ENCODE measurements at regions not wholly inside any gene's neighbourhood (a gene's known extent, or its start where the extent isn't known, plus 50 kb on each side); places are given as distances from the start of the nearest gene placed in this dataset.

GRCh38 chr2:20515290-20516220 lies 68.7 kb downstream of the RHOB start:
- TF ChIP-seq CTCF (conservative IDR thresholded peaks at IDR 0.05; ENCODE audit: low read depth, low read length) (no peak), RFX5 (IDR thresholded peaks at IDR 0.05; ENCODE audit: low read depth, low read length) (no peak)
